HUES64 (cell line): ENCODE measurements at regions not wholly inside any gene's neighbourhood (a gene's known extent, or its start where the extent isn't known, plus 50 kb on each side); places are given as distances from the start of the nearest gene placed in this dataset.
"Not testable (repeated sequence)": the region's sequence is repeated elsewhere in the genome, so short reads cannot be mapped to it uniquely, and the experiment has no call there.

Experiments used
- H3K27ac ChIP-seq: 2 replicates; pipeline ENCODE4 v1.7.0; 2013; ENCODE audit warnings: low read depth, low read length, inconsistent platforms
- H3K27me3 ChIP-seq: 2 replicates; pipeline ENCODE4 v1.6.1; 2013; ENCODE audit warnings: mild to moderate bottlenecking, low read length; ENCODE audit not compliant: insufficient read depth
- H3K36me3 ChIP-seq: 2 replicates; pipeline ENCODE4 v1.6.1; 2013; ENCODE audit warnings: mild to moderate bottlenecking, low read length; ENCODE audit not compliant: insufficient read depth
- H3K4me1 ChIP-seq: 2 replicates; pipeline ENCODE4 v1.6.1; 2013; ENCODE audit warnings: mild to moderate bottlenecking, low read length, moderate library complexity; ENCODE audit not compliant: insufficient read depth
- H3K4me3 ChIP-seq: 2 replicates; pipeline ENCODE4 v1.5.1; 2013; ENCODE audit warnings: mild to moderate bottlenecking, low read length, moderate library complexity
- H3K9ac ChIP-seq: 2 replicates; pipeline ENCODE4 v1.6.1; 2013; ENCODE audit warnings: mild to moderate bottlenecking, low read depth, low read length
- H3K9me3 ChIP-seq: 2 replicates; pipeline ENCODE4 v1.6.1; 2013; ENCODE audit warnings: low read depth, low read length; ENCODE audit not compliant: insufficient read depth
- WGBS: fragments of 150-250, 120-280 bp; methylation state at CpG from one replicate; pipeline ENCODE4 v1.1.7; 2013; ENCODE audit warnings: missing lambda C conversion rate; 5-methylcytosine and 5-hydroxymethylcytosine counted together

- Histone ChIP-seq H3K27ac (no peak overlapping the region), H3K9me3 (peaks cover 75% of the 10 kb centered on the region), H3K36me3 (no peaks in the 10 kb centered on the region), H3K27me3 (no peaks in the 10 kb centered on the region), H3K4me1 (no peaks in the 10 kb centered on the region), H3K4me3 (no peak overlapping the region), H3K9ac (no peak overlapping the region)
- 87% methylated on average over 2 of the region's 2 CpGs for WGBS
Observed at GRCh38 chr20:29086938-29087337, 2170.5 kb upstream of the DEFB115 start.

GRCh38 chr20:29087887-29088286 lies 2169.6 kb upstream of the DEFB115 start:
- not testable (repeated sequence) for H3K36me3 ChIP-seq
- WGBS = 100% methylated on average over 1 of the region's 3 CpGs

GRCh38 chr20:29088472-29088871 lies 2169.0 kb upstream of the DEFB115 start:
- 98% methylated on average over 2 of the region's 2 CpGs for WGBS
- not testable (repeated sequence) for H3K27ac ChIP-seq, H3K9ac ChIP-seq, H3K36me3 ChIP-seq, H3K4me1 ChIP-seq, H3K27me3 ChIP-seq, H3K4me3 ChIP-seq
- peaks cover 80% of the 10 kb centered on the region for H3K9me3 ChIP-seq

More at GRCh38 chr20:29087887-29088286, 2169.6 kb upstream of the DEFB115 start:
- H3K9ac ChIP-seq, H3K27ac ChIP-seq, H3K4me1 ChIP-seq, H3K27me3 ChIP-seq, H3K4me3 ChIP-seq: not testable (repeated sequence)
- H3K9me3 ChIP-seq = peaks cover 80% of the 10 kb centered on the region

GRCh38 chr20:29089409-29089808 lies 2168.1 kb upstream of the DEFB115 start:
- H3K9ac ChIP-seq, H3K36me3 ChIP-seq, H3K4me1 ChIP-seq, H3K27ac ChIP-seq, H3K27me3 ChIP-seq, H3K4me3 ChIP-seq: not testable (repeated sequence)
- 65% methylated on average over 3 of the region's 3 CpGs for WGBS
- H3K9me3 ChIP-seq = peaks cover 81% of the 10 kb centered on the region

GRCh38 chr20:29093958-29094357 lies 2163.5 kb upstream of the DEFB115 start:
- not testable (repeated sequence) for H3K9ac ChIP-seq, H3K27me3 ChIP-seq, H3K27ac ChIP-seq, H3K4me3 ChIP-seq, H3K36me3 ChIP-seq, H3K4me1 ChIP-seq
- peaks cover 75% of the 10 kb centered on the region for H3K9me3 ChIP-seq

- WGBS = no CpG with 5 or more reads among the region's 1 CpG
- not testable (repeated sequence) for H3K9ac ChIP-seq, H3K4me3 ChIP-seq, H3K27ac ChIP-seq, H3K27me3 ChIP-seq, H3K36me3 ChIP-seq, H3K4me1 ChIP-seq
- peaks cover 61% of the 10 kb centered on the region for H3K9me3 ChIP-seq
Observed at GRCh38 chr20:29096695-29097094, 2160.8 kb upstream of the DEFB115 start.

- H3K27ac ChIP-seq, H3K27me3 ChIP-seq, H3K4me3 ChIP-seq, H3K4me1 ChIP-seq, H3K9ac ChIP-seq, H3K36me3 ChIP-seq: not testable (repeated sequence)
- 90% methylated on average over 6 of the region's 6 CpGs for WGBS
- peaks cover 50% of the 10 kb centered on the region for H3K9me3 ChIP-seq
Observed at GRCh38 chr20:29107884-29108283, 2149.6 kb upstream of the DEFB115 start.

- not testable (repeated sequence) for H3K27me3 ChIP-seq, H3K4me1 ChIP-seq, H3K9ac ChIP-seq, H3K4me3 ChIP-seq, H3K36me3 ChIP-seq, H3K27ac ChIP-seq
- H3K9me3 ChIP-seq = peaks cover 52% of the 10 kb centered on the region
- WGBS = 90% methylated on average over 2 of the region's 2 CpGs
Observed at GRCh38 chr20:29109386-29109785, 2148.1 kb upstream of the DEFB115 start.

- peaks cover 83% of the 10 kb centered on the region for H3K9me3 ChIP-seq
- H3K9ac ChIP-seq, H3K27ac ChIP-seq, H3K4me3 ChIP-seq, H3K4me1 ChIP-seq, H3K27me3 ChIP-seq, H3K36me3 ChIP-seq: not testable (repeated sequence)
- 80% methylated on average over 4 of the region's 4 CpGs for WGBS
Observed at GRCh38 chr20:29115097-29115496, 2142.4 kb upstream of the DEFB115 start.

GRCh38 chr20:29119141-29119540 lies 2138.3 kb upstream of the DEFB115 start:
- Histone ChIP-seq H3K27me3 (no peaks in the 10 kb centered on the region), H3K4me3 (no peak overlapping the region), H3K9me3 (peaks cover 92% of the 10 kb centered on the region), H3K4me1 (no peaks in the 10 kb centered on the region), H3K27ac (no peak overlapping the region), H3K36me3 (no peaks in the 10 kb centered on the region), H3K9ac (no peak overlapping the region)
- WGBS = 70% methylated on average over 7 of the region's 7 CpGs

GRCh38 chr20:29119684-29120083 lies 2137.8 kb upstream of the DEFB115 start:
- 56% methylated on average over 1 of the region's 1 CpG for WGBS
- H3K27me3 ChIP-seq, H3K9ac ChIP-seq, H3K4me1 ChIP-seq, H3K36me3 ChIP-seq, H3K4me3 ChIP-seq, H3K27ac ChIP-seq: not testable (repeated sequence)
- H3K9me3 ChIP-seq = peaks cover 93% of the 10 kb centered on the region

- 67% methylated on average over 8 of the region's 8 CpGs for WGBS
- not testable (repeated sequence) for H3K9ac ChIP-seq, H3K4me1 ChIP-seq, H3K4me3 ChIP-seq, H3K36me3 ChIP-seq, H3K27ac ChIP-seq, H3K27me3 ChIP-seq
- peaks cover 93% of the 10 kb centered on the region for H3K9me3 ChIP-seq
Observed at GRCh38 chr20:29120088-29120487, 2137.4 kb upstream of the DEFB115 start.
